Breast epithelium (tissue), 3 donors: ENCODE measurements at regions not wholly inside any gene's neighbourhood (a gene's known extent, or its start where the extent isn't known, plus 50 kb on each side); places are given as distances from the start of the nearest gene placed in this dataset.

Experiments
- CTCF ChIP-seq, 3 donors: fragments of 450-650 bp; IDR thresholded peaks; one replicate each; pipeline ENCODE4 v1.5.1; 2016 to 2017; ENCODE audit warnings: antibody characterized with exemption in 3 of 3, mild to moderate bottlenecking in 3 of 3, moderate library complexity in 3 of 3
- POLR2A ChIP-seq: fragments of 450-650 bp; IDR thresholded peaks from one replicate; pipeline ENCODE4 v1.6.1; 2016; ENCODE audit warnings: antibody characterized with exemption, mild to moderate bottlenecking, moderate library complexity
- POLR2AphosphoS5 ChIP-seq, 3 donors: sonication (generic); formaldehyde crosslinking; IDR thresholded peaks; one replicate each; pipeline ENCODE4 v1.6.1; 2017; ENCODE audit warnings: antibody characterized with exemption in 3 of 3

GRCh38 chr3:34449305-34449704 lies 650.9 kb downstream of the PDCD6IP start:
- TF ChIP-seq CTCF (IDR thresholded peaks at IDR 0.05) (no peak), POLR2A (no peak), POLR2AphosphoS5 (IDR thresholded peaks at IDR 0.05) (no peak)
